ENCODE measurements at regions not wholly inside any gene's neighbourhood (a gene's known extent, or its start where the extent isn't known, plus 50 kb on each side); places are given as distances from the start of the nearest gene placed in this dataset.

DNA sequence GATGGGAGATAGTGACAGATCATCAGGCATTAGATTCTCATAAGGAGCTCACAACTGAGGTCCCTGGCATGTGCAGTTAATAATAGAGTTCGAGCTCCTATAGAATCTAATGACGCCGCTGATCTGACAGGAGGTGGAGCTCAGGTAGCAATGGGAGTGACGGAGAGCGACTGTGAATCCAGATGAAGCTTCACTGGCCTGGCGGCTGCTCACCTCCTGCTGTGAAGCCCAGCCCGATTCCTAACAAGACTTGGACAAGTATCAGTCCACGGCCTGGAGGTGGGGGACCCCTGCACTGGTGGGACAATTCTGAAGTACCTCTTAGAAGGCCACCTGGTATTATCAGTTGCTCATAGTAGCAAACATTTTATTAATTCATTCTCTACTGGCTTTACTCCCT lies 377.9 kb upstream of the ITGA1 start:
- DNase-seq (no peak), ATAC-seq (no peak)

- ATAC-seq (no peak), DNase-seq (no peak)
Measured at GRCh38 chr5:52419357-52419756, 368.4 kb upstream of the ITGA1 start.

- DNase-seq (no peak), ATAC-seq (no peak)
Measured at GRCh38 chr5:52427615-52428014, 360.1 kb upstream of the ITGA1 start.

DNA sequence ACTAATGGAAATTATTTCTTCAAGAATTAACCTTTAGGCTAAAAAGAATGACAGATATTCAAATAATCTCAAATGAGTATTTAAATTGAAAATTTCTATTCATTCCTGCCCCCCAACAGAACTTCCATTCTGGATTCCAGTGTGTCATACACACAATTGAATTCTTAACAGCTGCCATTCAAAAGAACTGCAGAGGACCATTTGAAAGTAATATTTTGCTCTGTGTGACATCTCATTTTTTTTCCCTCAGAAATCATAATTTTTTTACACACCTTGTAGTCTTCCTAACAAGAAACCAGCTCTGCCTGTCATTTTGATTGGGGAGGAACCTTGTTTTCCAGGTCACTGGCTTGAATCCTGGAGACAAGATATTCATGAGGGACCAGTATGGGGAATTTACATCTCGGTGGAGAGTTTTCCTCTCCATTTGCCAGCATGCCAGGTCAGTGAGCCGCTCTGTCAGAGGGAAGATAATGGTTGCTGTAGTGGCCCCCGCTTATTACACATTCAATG lies 358.7 kb upstream of the ITGA1 start:
- ATAC-seq = no peak
- DNase-seq = no peak

DNA sequence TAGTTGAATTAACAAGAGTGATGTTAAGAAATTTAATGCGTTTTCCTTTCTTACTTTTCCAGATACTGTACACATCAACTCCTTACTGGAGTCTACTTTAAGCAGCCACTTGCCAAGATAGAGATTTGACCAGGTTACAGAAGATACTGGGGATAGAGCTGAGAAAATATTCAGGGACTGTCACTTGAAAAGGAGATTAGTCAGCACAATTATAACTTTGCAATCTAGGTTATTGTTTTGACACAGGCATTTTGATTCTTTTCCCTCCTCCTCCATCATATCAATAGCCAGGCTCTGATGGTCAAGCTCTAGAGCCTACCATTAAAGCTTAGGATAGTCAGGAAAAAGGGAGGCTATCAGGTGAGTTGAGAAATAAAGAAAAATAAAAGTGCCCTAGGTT lies 345.9 kb upstream of the ITGA1 start:
- no peak for DNase-seq
- no peak for ATAC-seq

DNA sequence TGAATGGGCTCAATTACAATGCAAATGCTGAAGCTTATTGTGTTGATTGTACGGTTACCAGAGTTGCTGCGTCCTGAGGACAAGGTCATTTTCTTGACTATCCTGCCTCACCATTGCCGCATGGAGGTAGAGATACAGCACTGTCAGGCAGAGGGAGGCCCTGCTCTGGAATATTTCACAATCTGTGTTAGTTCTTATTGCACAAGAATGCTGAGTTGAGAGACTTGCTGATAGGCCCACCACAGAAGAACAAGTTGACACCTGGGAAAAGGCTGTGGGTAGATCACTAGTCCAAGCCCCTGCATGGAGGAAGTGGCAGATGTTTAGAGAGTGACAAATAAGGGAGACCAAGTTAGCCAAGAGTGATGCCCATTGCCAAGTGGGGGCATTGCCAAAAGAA lies 344.5 kb upstream of the ITGA1 start:
- ATAC-seq = no peak
- DNase-seq = no peak

GRCh38 chr5:52448111-52448510 lies 339.6 kb upstream of the ITGA1 start:
- DNase-seq (no peak), ATAC-seq (no peak)

DNA sequence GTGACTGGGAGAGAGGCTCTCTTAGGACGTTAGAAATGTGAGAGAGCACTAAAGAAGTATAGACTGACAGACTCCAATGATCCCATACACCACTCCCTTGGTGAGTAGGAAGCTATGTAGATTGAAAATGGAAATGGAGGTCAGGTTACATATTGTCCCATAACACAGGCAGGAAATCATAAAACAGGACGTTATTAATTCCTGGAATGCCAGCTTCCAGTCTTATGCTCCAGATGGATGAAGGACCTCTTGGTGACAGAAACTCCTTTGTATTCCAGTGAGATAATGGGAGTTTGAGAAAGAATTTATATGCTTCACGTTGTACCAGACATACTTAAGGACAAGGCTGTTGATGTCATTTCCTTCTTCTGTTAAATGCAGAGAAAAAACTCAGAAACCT lies 338.2 kb upstream of the ITGA1 start:
- DNase-seq = no peak
- no peak for ATAC-seq

- ATAC-seq (no peak), DNase-seq (no peak)
Measured at GRCh38 chr5:52452098-52452497, 335.6 kb upstream of the ITGA1 start.

DNA sequence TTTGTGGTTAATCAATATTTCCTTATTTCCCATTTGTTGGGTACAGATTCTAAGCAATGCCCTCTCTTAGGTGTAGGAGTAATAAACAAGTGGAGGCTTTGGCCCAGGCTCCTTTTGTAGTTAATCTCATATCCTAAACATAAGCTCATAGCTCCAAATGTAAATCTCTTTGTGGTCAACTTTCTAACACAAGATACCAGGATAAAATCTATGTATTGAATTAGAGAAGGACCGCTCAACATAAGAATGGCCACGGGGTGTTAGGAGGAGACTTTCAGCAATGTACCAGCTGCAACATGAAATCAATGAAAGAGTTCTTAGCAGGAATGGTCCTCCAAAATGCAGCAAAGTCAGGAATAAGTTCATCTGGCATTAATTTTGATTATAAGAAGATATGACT lies 334.5 kb upstream of the ITGA1 start:
- ATAC-seq (no peak), DNase-seq (no peak)

DNA sequence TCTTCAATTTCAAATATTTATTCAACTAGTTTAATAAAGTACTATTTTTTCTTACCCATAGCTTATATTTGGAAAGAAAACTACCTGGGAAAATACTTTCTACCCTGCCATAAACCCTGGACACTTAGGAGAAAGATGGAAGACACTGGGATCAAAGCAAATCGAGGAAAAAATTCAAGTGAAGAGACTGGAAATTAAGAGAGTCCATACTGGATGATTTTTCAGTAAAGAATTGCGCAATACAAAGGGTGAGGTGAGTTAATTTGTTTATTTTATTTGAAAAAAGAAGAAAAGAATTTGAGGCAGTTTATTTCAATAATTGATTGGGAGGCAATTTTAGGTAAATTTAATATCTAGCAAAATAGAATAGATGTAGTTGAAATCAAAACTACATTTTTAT lies 331.8 kb upstream of the ITGA1 start:
- ATAC-seq (no peak), DNase-seq (no peak)

DNA sequence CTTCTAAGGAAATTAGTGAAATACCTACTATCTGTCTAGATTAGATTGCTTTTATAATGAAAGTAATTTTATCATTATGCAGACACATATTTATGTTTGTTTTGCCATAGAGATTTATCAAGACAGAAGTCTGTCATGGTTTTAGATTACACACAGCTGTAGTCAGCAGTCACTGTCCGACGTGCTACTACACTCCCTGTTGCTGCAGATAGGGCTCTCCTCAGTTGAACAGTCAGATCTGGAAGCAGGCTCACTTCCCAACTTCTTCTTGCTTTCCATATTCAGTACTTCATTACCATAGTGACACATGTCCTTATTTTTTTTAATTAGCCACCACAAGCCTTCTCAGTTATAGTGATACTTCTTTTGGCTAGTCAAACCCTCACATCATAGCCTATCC lies 329.9 kb upstream of the ITGA1 start:
- ATAC-seq = no peak
- no peak for DNase-seq

DNA sequence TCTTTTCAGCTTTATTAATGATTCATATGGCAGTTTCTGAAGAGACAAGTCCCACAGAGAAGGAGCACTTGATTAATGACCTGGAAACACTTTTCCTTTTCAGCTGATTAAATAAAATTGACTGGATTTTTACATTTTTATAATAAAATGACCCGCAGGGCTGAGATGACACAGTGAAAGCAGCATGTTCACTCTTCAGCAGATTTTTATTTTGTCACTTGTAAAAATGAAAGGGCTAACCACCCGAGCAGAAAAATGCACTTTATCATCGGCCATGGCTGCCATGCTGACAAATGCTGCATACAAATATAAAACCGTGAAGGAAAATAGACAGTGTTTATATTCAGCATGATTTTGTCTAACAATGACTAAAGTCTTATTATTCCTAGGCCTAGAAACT lies 321.6 kb upstream of the ITGA1 start:
- no peak for ATAC-seq

DNA sequence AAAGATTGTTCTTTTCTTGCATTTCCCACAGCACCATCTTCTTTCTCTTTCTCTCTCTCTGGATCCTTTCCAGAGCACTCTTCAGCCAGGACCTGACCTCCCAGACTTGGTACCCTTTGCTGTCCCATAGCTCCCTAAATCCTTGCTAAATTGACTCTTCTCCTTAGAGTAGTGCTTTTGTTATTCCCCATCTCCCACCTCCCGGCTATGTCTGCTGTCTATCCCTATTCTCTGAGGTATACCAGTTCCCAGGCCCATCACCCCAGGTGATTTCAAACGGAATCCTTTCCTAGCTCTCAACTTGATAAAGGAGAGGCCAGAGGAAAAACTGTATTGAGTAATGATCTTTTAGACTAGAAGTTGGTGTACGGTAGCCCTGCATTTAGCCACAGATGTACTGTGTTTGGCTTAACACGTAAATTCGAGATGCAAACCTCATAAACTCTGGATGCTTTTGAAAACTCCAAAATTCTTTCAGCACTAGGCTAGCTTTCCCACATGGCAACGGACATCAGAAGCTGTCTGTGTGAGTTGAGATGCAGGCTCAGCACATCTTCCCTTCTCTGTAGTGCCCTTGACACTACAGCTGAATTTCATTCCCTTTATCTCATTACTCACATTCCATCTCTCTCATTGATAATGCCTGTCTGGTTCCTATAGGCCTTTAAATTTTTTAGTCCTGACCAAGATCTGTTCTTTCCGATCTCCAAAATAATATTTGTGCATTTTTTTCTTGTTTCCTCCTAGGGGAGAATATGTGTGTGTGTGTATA lies 320.8 kb upstream of the ITGA1 start:
- ATAC-seq (no peak), DNase-seq (no peak)

More for the DNA sequence above, 321.6 kb upstream of the ITGA1 start:
- no peak for DNase-seq

- ATAC-seq (no peak), DNase-seq (no peak)
Measured at GRCh38 chr5:52468976-52469375, 318.7 kb upstream of the ITGA1 start.

DNA sequence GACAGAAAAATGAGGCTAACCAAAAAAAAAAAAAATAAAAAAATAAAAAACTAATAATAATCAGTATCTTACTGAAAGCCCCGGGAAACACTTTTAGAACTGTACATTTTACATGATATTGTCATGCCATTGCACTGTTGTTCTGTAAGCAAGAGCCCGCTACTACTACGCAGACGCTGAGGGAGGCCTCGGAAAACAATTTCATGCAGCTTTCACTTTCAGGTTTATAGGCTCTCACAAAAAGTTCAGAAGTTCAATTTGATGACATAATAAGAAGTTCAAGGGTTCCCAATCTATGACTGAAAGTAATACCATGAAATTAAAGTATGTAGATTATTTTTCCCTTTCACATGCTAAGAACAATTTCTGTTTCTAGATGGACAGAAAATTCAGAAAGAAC lies 318.3 kb upstream of the ITGA1 start:
- no peak for DNase-seq
- ATAC-seq = no peak

DNA sequence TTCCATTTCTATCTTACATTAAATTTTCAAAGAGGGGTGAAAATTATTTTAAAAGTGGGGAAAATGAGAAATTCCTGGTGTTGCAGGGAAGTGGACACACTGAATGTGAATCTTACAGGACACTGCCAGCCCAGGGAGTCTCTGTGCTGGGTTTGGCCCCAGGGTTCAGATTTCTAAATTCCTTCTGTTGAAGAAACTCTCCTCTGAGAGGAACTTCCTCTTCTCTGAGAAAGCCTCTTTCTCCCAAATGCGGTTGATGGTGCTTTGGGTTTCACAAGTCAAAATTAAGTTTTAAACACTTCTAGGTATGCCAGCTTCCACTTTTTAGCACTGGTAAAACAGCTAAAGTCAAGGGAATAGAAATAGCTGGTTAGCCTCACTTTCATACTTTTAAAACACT lies 317.9 kb upstream of the ITGA1 start:
- ATAC-seq = no peak
- DNase-seq = no peak

- ATAC-seq (no peak), DNase-seq (no peak)
Measured at GRCh38 chr5:52476346-52476745, 311.4 kb upstream of the ITGA1 start.

GRCh38 chr5:52481201-52481600 lies 306.5 kb upstream of the ITGA1 start:
- DNase-seq (no peak), ATAC-seq (no peak)

GRCh38 chr5:52481851-52482250 lies 305.9 kb upstream of the ITGA1 start:
- no peak for ATAC-seq

GRCh38 chr5:52491071-52491787 lies 296.5 kb upstream of the ITGA1 start:
- DNase-seq (no peak), ATAC-seq (no peak)

More at GRCh38 chr5:52481851-52482250, 305.9 kb upstream of the ITGA1 start:
- no peak for DNase-seq

- no peak for DNase-seq
- ATAC-seq = no peak
Measured at GRCh38 chr5:52491818-52492217, 295.9 kb upstream of the ITGA1 start.

- ATAC-seq (no peak), DNase-seq (no peak)
Measured at GRCh38 chr5:52497133-52497693, 290.5 kb upstream of the ITGA1 start.
